ENCODE measurements at regions not wholly inside any gene's neighbourhood (a gene's known extent, or its start where the extent isn't known, plus 50 kb on each side); places are given as distances from the start of the nearest gene placed in this dataset.
"Not testable (repeated sequence)": the region's sequence is repeated elsewhere in the genome, so short reads cannot be mapped to it uniquely, and the experiment has no call there.

DNA sequence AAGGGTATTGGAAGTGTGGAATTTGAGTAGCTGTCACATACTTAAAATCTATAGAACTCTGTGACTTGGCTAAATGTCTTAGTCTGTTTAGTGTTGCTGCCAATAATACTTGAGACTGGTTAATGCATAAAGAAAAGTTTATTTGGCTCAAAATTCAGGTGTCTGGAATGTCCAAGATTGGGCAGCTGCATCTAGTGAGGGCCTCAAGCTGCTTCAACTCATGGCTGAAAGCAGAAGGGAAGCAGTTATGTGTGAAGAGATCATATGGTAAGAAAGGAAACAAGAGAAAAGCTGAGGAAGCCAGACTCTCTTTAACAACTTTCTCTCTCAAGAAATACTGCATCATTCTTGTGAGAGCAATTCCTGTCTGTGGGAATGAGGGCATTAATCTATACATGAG lies 1043.3 kb upstream of the CDH6 start:
- no peak for DNase-seq (ENCODE audit: low read depth)
- H3K4me3 ChIP-seq (ENCODE audit: low read depth, low read length) = no peak overlapping the region

DNA sequence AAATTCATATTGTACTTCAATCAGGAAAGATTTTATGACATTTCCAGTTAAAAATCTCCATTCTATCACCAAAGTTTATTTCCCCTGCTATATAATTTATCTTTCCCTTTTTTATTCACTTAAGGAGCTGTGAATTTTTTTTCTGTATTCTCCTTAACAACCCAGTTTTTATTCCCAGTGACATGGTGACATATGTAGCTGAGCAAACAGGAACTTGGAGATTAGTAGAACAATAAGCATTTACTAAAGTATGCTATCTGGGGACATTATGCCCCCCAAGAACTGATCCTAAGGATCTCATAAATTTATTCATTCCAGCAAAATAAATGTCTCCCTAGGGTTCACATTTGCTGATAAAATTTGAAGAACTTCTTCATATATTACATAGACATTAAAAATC lies 1044.0 kb upstream of the CDH6 start:
- H3K4me3 ChIP-seq (ENCODE audit: low read depth, low read length) = no peak overlapping the region
- TF ChIP-seq, protein P1, sequence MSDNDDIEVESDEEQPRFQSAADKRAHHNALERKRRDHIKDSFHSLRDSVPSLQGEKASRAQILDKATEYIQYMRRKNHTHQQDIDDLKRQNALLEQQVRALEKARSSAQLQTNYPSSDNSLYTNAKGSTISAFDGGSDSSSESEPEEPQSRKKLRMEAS (IDR thresholded peaks at IDR 0.05; ENCODE audit: low read depth, low read length) = no peak
- DNase-seq (ENCODE audit: low read depth) = no peak

More for the DNA sequence above, 1043.3 kb upstream of the CDH6 start:
- TF ChIP-seq, protein P1 (IDR thresholded peaks at IDR 0.05; ENCODE audit: low read depth, low read length) = no peak
- TF ChIP-seq, protein P2, sequence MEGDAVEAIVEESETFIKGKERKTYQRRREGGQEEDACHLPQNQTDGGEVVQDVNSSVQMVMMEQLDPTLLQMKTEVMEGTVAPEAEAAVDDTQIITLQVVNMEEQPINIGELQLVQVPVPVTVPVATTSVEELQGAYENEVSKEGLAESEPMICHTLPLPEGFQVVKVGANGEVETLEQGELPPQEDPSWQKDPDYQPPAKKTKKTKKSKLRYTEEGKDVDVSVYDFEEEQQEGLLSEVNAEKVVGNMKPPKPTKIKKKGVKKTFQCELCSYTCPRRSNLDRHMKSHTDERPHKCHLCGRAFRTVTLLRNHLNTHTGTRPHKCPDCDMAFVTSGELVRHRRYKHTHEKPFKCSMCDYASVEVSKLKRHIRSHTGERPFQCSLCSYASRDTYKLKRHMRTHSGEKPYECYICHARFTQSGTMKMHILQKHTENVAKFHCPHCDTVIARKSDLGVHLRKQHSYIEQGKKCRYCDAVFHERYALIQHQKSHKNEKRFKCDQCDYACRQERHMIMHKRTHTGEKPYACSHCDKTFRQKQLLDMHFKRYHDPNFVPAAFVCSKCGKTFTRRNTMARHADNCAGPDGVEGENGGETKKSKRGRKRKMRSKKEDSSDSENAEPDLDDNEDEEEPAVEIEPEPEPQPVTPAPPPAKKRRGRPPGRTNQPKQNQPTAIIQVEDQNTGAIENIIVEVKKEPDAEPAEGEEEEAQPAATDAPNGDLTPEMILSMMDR (IDR thresholded peaks at IDR 0.05; ENCODE audit: low read depth, low read length) = no peak
- no peak for TF ChIP-seq MYC (IDR thresholded peaks at IDR 0.05; ENCODE audit: low read depth, low read length)
- TF ChIP-seq POLR2A (IDR thresholded peaks at IDR 0.05; ENCODE audit: extremely low read depth, insufficient read length) = no peak

DNA sequence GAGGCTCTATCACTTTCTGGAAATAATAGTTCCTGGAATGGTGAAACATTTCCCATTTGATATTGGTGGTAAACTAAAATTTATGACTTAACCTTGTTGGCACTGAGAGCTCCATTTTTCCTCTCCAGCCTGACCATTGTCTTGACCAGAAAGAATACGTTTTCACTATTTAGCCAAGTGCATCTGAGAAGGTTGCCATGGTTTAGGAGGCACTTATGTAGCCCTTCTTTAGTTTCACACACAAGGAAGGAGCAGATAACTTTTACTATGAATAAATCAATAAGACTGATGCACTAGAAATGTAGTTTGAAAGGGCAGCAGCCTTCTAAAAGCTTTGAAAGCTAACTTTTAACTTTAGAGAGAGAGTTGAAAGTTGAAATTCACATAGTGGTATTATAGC lies 1045.5 kb upstream of the CDH6 start:
- DNase-seq (ENCODE audit: low read depth) = no peak
- TF ChIP-seq, protein P1 (IDR thresholded peaks at IDR 0.05; ENCODE audit: low read depth, low read length) = no peak
- no peak for TF ChIP-seq POLR2A (IDR thresholded peaks at IDR 0.05; ENCODE audit: extremely low read depth, insufficient read length)
- TF ChIP-seq, protein P2 (IDR thresholded peaks at IDR 0.05; ENCODE audit: low read depth, low read length) = no peak
- no peak for TF ChIP-seq MYC (IDR thresholded peaks at IDR 0.05; ENCODE audit: low read depth, low read length)
- H3K4me3 ChIP-seq (ENCODE audit: low read depth, low read length) = no peak overlapping the region

DNA sequence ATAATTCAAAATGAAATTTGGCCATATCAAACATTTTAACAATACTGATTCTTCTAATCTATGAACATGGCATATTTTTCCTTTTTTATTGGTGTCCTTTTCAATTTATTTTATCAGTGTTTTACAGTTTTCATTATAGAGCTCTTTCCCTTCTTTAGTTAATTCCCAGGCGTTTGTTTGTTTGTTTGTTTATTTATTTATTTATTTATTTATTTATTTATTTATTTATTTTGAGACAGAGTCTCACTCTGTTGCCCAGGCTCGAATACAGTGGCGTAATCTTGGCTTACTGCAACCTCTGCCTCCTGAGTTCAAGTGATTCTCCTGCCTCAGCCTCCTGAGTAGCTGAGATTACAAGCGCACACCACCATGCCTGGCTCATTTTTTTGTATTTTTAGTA lies 1049.4 kb upstream of the CDH6 start:
- not testable (repeated sequence) for H3K4me3 ChIP-seq (ENCODE audit: low read depth, low read length); DNase-seq (ENCODE audit: low read depth)

DNA sequence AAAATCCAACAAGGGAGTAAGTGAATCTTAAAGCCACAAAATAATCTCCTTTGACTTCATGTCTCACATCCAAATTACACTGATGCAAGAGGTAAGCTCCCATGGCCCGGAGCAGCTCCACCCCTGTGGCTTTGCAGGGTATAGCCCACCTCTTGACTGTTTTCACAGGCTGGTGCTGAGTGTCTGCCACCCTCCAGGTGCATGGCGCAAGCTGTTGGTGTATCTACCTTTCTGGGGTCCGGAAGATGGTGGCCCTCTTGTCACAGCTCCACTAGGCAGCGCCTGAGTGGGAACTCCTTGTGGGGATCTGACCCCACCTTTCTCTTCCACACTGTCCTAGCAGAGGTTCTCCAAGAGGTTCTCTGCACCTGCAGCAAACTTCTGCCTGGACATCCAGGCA lies 1051.1 kb upstream of the CDH6 start:
- TF ChIP-seq, protein P2 (IDR thresholded peaks at IDR 0.05; ENCODE audit: low read depth, low read length) = no peak
- TF ChIP-seq, protein P1 (IDR thresholded peaks at IDR 0.05; ENCODE audit: low read depth, low read length) = no peak
- TF ChIP-seq POLR2A (IDR thresholded peaks at IDR 0.05; ENCODE audit: extremely low read depth, insufficient read length) (no peak), MYC (IDR thresholded peaks at IDR 0.05; ENCODE audit: low read depth, low read length) (no peak)
- H3K4me3 ChIP-seq (ENCODE audit: low read depth, low read length) = no peak overlapping the region
- DNase-seq (ENCODE audit: low read depth) = no peak

DNA sequence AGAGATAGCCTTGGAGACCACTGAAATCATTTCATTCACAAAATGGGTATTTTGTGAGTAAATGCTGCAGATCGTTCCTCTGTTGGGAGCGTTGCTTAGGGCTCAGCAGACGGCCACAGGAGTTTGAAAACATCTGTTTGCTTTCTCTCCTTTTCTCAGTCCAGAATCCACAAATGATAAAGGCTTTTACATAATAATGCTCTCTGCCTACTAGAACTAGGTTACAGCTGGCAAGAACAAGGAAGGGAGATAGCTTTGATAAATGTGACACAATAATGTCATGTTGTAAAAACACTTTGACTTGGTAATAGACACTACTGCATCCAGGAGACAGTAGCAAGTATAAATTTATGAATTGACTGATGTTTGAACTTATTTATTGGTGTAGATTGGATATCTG lies 1072.4 kb upstream of the CDH6 start:
- no peak for DNase-seq (ENCODE audit: low read depth)
- H3K4me3 ChIP-seq (ENCODE audit: low read depth, low read length) = no peak overlapping the region
- TF ChIP-seq, protein P1 (IDR thresholded peaks at IDR 0.05; ENCODE audit: low read depth, low read length) = no peak
- TF ChIP-seq MYC (IDR thresholded peaks at IDR 0.05; ENCODE audit: low read depth, low read length) = no peak

DNA sequence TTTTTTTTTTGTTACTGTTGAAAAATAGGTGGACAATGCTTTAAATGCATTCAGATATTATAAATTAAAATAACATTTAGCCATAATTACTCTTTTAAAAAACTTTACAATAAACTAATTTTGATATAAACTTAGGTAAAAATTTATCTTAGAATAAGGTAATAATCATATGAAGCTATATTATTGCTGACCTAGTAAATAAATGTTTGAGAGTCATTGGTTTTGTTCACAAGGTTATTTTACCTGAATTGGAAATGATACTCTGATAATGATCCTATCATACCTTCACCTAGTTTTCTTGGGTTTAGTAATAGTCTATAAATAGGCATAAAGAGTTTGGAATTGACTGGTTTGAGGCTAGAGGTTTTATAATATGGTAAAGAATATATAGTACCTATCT lies 1076.4 kb upstream of the CDH6 start:
- DNase-seq (ENCODE audit: low read depth) = no peak
- TF ChIP-seq, protein P1 (IDR thresholded peaks at IDR 0.05; ENCODE audit: low read depth, low read length) = no peak
- TF ChIP-seq MYC (IDR thresholded peaks at IDR 0.05; ENCODE audit: low read depth, low read length) (no peak), POLR2A (IDR thresholded peaks at IDR 0.05; ENCODE audit: extremely low read depth, insufficient read length) (no peak)
- TF ChIP-seq, protein P2 (IDR thresholded peaks at IDR 0.05; ENCODE audit: low read depth, low read length) = no peak
- no peak overlapping the region for H3K4me3 ChIP-seq (ENCODE audit: low read depth, low read length)
